ENCODE measurements at regions not wholly inside any gene's neighbourhood (a gene's known extent, or its start where the extent isn't known, plus 50 kb on each side); places are given as distances from the start of the nearest gene placed in this dataset.

- Histone ChIP-seq H3K4me3 (ENCODE audit: insufficient read depth, low read length, poor library complexity, severe bottlenecking) (no peak overlapping the region), H3K27ac (ENCODE audit: low read depth, low read length) (no peak overlapping the region), H3K9me2 (replicated peaks; ENCODE audit: insufficient read depth, low read length) (no peaks in the 10 kb centered on the region), H3K79me2 (ENCODE audit: insufficient read depth, low read length) (no peaks in the 10 kb centered on the region), H3K36me3 (ENCODE audit: low read length) (no peaks in the 10 kb centered on the region), H2AFZ (ENCODE audit: low read depth, low read length, severe bottlenecking) (no peak overlapping the region), H3F3A (ENCODE audit: insufficient read depth) (no peaks in the 10 kb centered on the region), H4K20me1 (ENCODE audit: low read depth, low read length) (no peaks in the 10 kb centered on the region), H3K9me3 (ENCODE audit: insufficient read depth, low read length) (no peaks in the 10 kb centered on the region), H3K27me3 (ENCODE audit: low read length) (no peaks in the 10 kb centered on the region), H3K9ac (ENCODE audit: low read length) (no peak overlapping the region), H3K4me2 (ENCODE audit: low read depth, low read length, poor library complexity, severe bottlenecking) (no peak overlapping the region)
- TF ChIP-seq CTCF (IDR thresholded peaks at IDR 0.05; ENCODE audit: insufficient read depth, low read length, poor library complexity, severe bottlenecking): no peak
- TF ChIP-seq EZH2phosphoT487 (conservative IDR thresholded peaks at IDR 0.05; ENCODE audit: low read length): no peak
These were observed 175.4 kb upstream of the PWP1 start for GRCh38 chr12:107510211-107510610.

- H4K20me1 ChIP-seq (ENCODE audit: low read depth, low read length): no peaks in the 10 kb centered on the region
- no peak for TF ChIP-seq EZH2phosphoT487 (conservative IDR thresholded peaks at IDR 0.05; ENCODE audit: low read length)
- no peak for TF ChIP-seq CTCF (IDR thresholded peaks at IDR 0.05; ENCODE audit: insufficient read depth, low read length, poor library complexity, severe bottlenecking)
- H3K9me2 ChIP-seq (replicated peaks; ENCODE audit: insufficient read depth, low read length): no peaks in the 10 kb centered on the region
- no peak overlapping the region for H3K4me2 ChIP-seq (ENCODE audit: low read depth, low read length, poor library complexity, severe bottlenecking)
- no peak overlapping the region for H3K9ac ChIP-seq (ENCODE audit: low read length)
- no peak overlapping the region for H3K4me3 ChIP-seq (ENCODE audit: insufficient read depth, low read length, poor library complexity, severe bottlenecking)
- H3K27me3 ChIP-seq (ENCODE audit: low read length): no peaks in the 10 kb centered on the region
- no peaks in the 10 kb centered on the region for H3K79me2 ChIP-seq (ENCODE audit: insufficient read depth, low read length)
- no peak overlapping the region for H2AFZ ChIP-seq (ENCODE audit: low read depth, low read length, severe bottlenecking)
- H3F3A ChIP-seq (ENCODE audit: insufficient read depth): no peaks in the 10 kb centered on the region
- no peak overlapping the region for H3K27ac ChIP-seq (ENCODE audit: low read depth, low read length)
- no peaks in the 10 kb centered on the region for H3K36me3 ChIP-seq (ENCODE audit: low read length)
- no peaks in the 10 kb centered on the region for H3K9me3 ChIP-seq (ENCODE audit: insufficient read depth, low read length)
These were observed 174.3 kb upstream of the PWP1 start for GRCh38 chr12:107511292-107511691.

GRCh38 chr12:107512391-107512790 is 173.2 kb upstream of the PWP1 start:
- Histone ChIP-seq H3K79me2 (ENCODE audit: insufficient read depth, low read length) (no peaks in the 10 kb centered on the region), H3K36me3 (ENCODE audit: low read length) (no peaks in the 10 kb centered on the region), H3K4me3 (ENCODE audit: insufficient read depth, low read length, poor library complexity, severe bottlenecking) (no peak overlapping the region), H3K9me2 (replicated peaks; ENCODE audit: insufficient read depth, low read length) (no peaks in the 10 kb centered on the region), H3K27me3 (ENCODE audit: low read length) (no peaks in the 10 kb centered on the region), H3K9ac (ENCODE audit: low read length) (no peak overlapping the region), H3K27ac (ENCODE audit: low read depth, low read length) (no peak overlapping the region), H3K4me2 (ENCODE audit: low read depth, low read length, poor library complexity, severe bottlenecking) (no peak overlapping the region), H4K20me1 (ENCODE audit: low read depth, low read length) (no peaks in the 10 kb centered on the region), H3F3A (ENCODE audit: insufficient read depth) (no peaks in the 10 kb centered on the region), H2AFZ (ENCODE audit: low read depth, low read length, severe bottlenecking) (no peak overlapping the region), H3K9me3 (ENCODE audit: insufficient read depth, low read length) (no peaks in the 10 kb centered on the region)
- TF ChIP-seq CTCF (IDR thresholded peaks at IDR 0.05; ENCODE audit: insufficient read depth, low read length, poor library complexity, severe bottlenecking) (no peak), EZH2phosphoT487 (conservative IDR thresholded peaks at IDR 0.05; ENCODE audit: low read length) (no peak)

Data from SU-DHL-6 (cell line).